Ovary (tissue), 7 donors: ENCODE measurements at regions not wholly inside any gene's neighbourhood (a gene's known extent, or its start where the extent isn't known, plus 50 kb on each side); places are given as distances from the start of the nearest gene placed in this dataset.

Experiments
- DNase-seq, 5 donors: peaks; one replicate each; pipeline ENCODE4 v3.0.0-alpha.2; 2019 to 2020
- H3K27ac ChIP-seq, 2 donors: fragments of 200-600 bp; one replicate each; pipeline versions ENCODE4 v1.5.1 to v1.8.0; 2019 to 2022
- H3K27me3 ChIP-seq: fragments of 200-600 bp; one replicate; pipeline ENCODE4 v1.8.0; 2022
- H3K36me3 ChIP-seq: fragments of 200-600 bp; sonication (generic); one replicate; pipeline ENCODE4 v1.5.1; 2019
- H3K4me1 ChIP-seq: one replicate; pipeline ENCODE4 v1.8.1; 2013; ENCODE audit warnings: mild to moderate bottlenecking, moderate library complexity; ENCODE audit not compliant: insufficient read depth
- H3K4me3 ChIP-seq: fragments of 200-600 bp; sonication (generic); one replicate; pipeline ENCODE4 v1.5.1; 2017
- H3K9me3 ChIP-seq, 2 donors: fragments of 200-600 bp in 1 of 2; sonication (generic) in 1 of 2; one replicate each; pipeline versions ENCODE4 v1.5.1 to v1.8.1; 2013 to 2019; ENCODE audit warnings: mild to moderate bottlenecking in 1 of 2, moderate library complexity in 1 of 2
- CTCF ChIP-seq, 3 donors: fragments of 450-650 bp in 2 of 3; fragments of 200-600 bp in 1 of 3; IDR thresholded peaks; one replicate each; pipeline versions ENCODE4 v1.5.1 to v1.8.0; 2016 to 2022; ENCODE audit warnings: antibody characterized with exemption in 3 of 3, mild to moderate bottlenecking in 1 of 3
- EP300 ChIP-seq: sonication (generic); formaldehyde crosslinking; IDR thresholded peaks from one replicate; pipeline ENCODE4 v1.6.1; 2017; ENCODE audit warnings: antibody characterized with exemption
- POLR2A ChIP-seq: fragments of 450-650 bp; IDR thresholded peaks from one replicate; pipeline ENCODE4 v1.6.1; 2017; ENCODE audit warnings: antibody characterized with exemption, mild to moderate bottlenecking, moderate library complexity
- WGBS, 3 donors: extraction: QIAGEN DNeasy Blood & Tissue Kit in 1 of 3; methylation state at CpG; one replicate each; pipeline versions ENCODE4 v1.1.5 to v1.1.7; 2013 to 2017; 5-methylcytosine and 5-hydroxymethylcytosine counted together
- intact Hi-C, 4 donors: fragments of 100-400 bp; cut with DNase I; formaldehyde crosslinking; loops; one replicate each; pipeline versions ENCODE4 v1.11.0 to v1.15.1; 2022 to 2023
- donor health status: DM: no; HTN: no; CAD: no; lungs with moderate emphysema.
- donor health status: DM: no; HTN: no; CAD: no.
- donor health status: Bipolar disorder and iron deficiency.
- donor health status: DM: no; HTN: no; CAD: no.
- donor health status: DM: yes; HTN: yes; CAD: no.

- Histone ChIP-seq H3K4me3 (no peak overlapping the region), H3K4me1 (no peaks in the 10 kb centered on the region), H3K27ac (no peak overlapping the region), H3K9me3 (no peaks in the 10 kb centered on the region), H3K27me3 (no peaks in the 10 kb centered on the region), H3K36me3 (no peaks in the 10 kb centered on the region)
- TF ChIP-seq EP300 (no peak), POLR2A (no peak), CTCF (IDR thresholded peaks at IDR 0.05) (no peak)
- DNase-seq, result no peak
- 87 to 93% (median 88%) methylated on average over 2 of the region's 2 CpGs for WGBS, 3 donors
- intact Hi-C loops, result no loop called here
Measured at GRCh38 chr6:92687278-92687677, 732.1 kb downstream of the EPHA7 start.

GRCh38 chr6:92684386-92684785 is 735.0 kb downstream of the EPHA7 start:
- Histone ChIP-seq H3K4me1 (no peaks in the 10 kb centered on the region), H3K9me3 (no peaks in the 10 kb centered on the region), H3K4me3 (no peak overlapping the region), H3K36me3 (no peaks in the 10 kb centered on the region), H3K27ac (no peak overlapping the region), H3K27me3 (no peaks in the 10 kb centered on the region)
- 75 to 91% (median 82%) methylated on average over 1 of the region's 1 CpG for WGBS, 3 donors
- DNase-seq, result no peak
- TF ChIP-seq EP300 (no peak), POLR2A (no peak), CTCF (IDR thresholded peaks at IDR 0.05) (no peak)
- intact Hi-C loops, result no loop called here

- H3K9me3 ChIP-seq, result no peaks in the 10 kb centered on the region
- no peak for TF ChIP-seq EP300
- no peak for TF ChIP-seq CTCF (IDR thresholded peaks at IDR 0.05)
- TF ChIP-seq POLR2A, result no peak
- H3K4me1 ChIP-seq, result no peaks in the 10 kb centered on the region
- 89 to 93% (median 92%) methylated on average over 2 of the region's 2 CpGs for WGBS, 3 donors
- no peak overlapping the region for H3K27ac ChIP-seq
- no peak overlapping the region for H3K4me3 ChIP-seq
- intact Hi-C loops, result no loop called here
- no peak for DNase-seq
- H3K36me3 ChIP-seq, result no peaks in the 10 kb centered on the region
- H3K27me3 ChIP-seq, result no peaks in the 10 kb centered on the region
Measured at GRCh38 chr6:92683748-92684147, 735.6 kb downstream of the EPHA7 start.

GRCh38 chr6:92682516-92683398 is 736.6 kb downstream of the EPHA7 start:
- no peaks in the 10 kb centered on the region for H3K4me1 ChIP-seq

More at GRCh38 chr6:92682516-92683398, 736.6 kb downstream of the EPHA7 start:
- Histone ChIP-seq H3K27ac (no peak overlapping the region), H3K9me3 (no peaks in the 10 kb centered on the region), H3K4me3 (no peak overlapping the region), H3K27me3 (no peaks in the 10 kb centered on the region), H3K36me3 (no peaks in the 10 kb centered on the region)
- TF ChIP-seq POLR2A, result no peak
- no peak for TF ChIP-seq CTCF (IDR thresholded peaks at IDR 0.05)
- TF ChIP-seq EP300, result no peak
- no peak for DNase-seq
- intact Hi-C loops, result no loop called here
- WGBS, 3 donors, result 66 to 73% (median 72%) methylated on average over 4 of the region's 4 CpGs
